Right atrium auricular region (tissue), 2 donors: ENCODE measurements at regions not wholly inside any gene's neighbourhood (a gene's known extent, or its start where the extent isn't known, plus 50 kb on each side); places are given as distances from the start of the nearest gene placed in this dataset.

ENCODE experiments used
- DNase-seq: peaks from one replicate; pipeline ENCODE4 v3.0.0-alpha.2; 2019; ENCODE audit warnings: low spot score
- H3K27ac ChIP-seq, 2 donors: fragments of 200-600 bp; sonication (generic); 1 replicate in 1 of 2; 2 replicates in 1 of 2; pipeline ENCODE4 v1.5.1; 2016 to 2019
- H3K27me3 ChIP-seq, 2 donors: fragments of 200-600 bp; sonication (generic); one replicate each; pipeline versions ENCODE4 v1.5.1 to v1.6.0; 2017 to 2019
- H3K36me3 ChIP-seq: fragments of 200-600 bp; sonication (generic); one replicate; pipeline ENCODE4 v1.5.1; 2016
- H3K4me1 ChIP-seq, 2 donors: fragments of 200-600 bp; sonication (generic); one replicate each; pipeline versions ENCODE4 v1.5.1 to v1.6.0; 2017 to 2019
- H3K4me3 ChIP-seq, 2 donors: fragments of 200-600 bp; sonication (generic); 1 replicate in 1 of 2; 2 replicates in 1 of 2; pipeline ENCODE4 v1.5.1; 2017 to 2019; ENCODE audit warnings: mild to moderate bottlenecking in 1 of 2, moderate library complexity in 1 of 2
- H3K9me3 ChIP-seq, 2 donors: fragments of 200-600 bp; sonication (generic); one replicate each; pipeline ENCODE4 v1.5.1; 2019
- TF ChIP-seq, protein P1 (sequence below), 2 donors: fragments of 200-600 bp; sonication (generic); IDR thresholded peaks; one replicate each; pipeline ENCODE4 v1.5.1; 2019; ENCODE audit warnings: antibody characterized with exemption in 2 of 2

DNA sequence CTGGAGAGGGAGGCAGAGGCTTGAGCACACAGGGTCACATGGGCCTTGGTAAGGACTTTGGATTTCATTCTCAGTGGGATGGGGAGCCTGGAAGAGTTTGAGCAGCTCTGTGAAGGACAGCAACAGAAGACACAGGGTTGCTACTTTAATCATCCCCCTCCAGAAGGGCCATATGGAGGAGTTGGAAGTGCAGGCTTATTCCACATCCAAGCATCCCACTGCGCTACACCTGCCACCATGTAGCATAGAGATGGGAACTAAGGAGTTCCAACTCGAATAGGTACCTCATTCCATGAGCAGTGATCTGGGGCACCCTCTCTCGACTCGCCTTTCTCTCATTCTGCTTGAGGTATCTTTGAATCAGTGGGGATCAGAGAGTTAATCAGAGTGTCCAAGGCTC lies 54.0 kb upstream of the CTTNBP2NL start:
- Histone ChIP-seq H3K4me1 (no peaks in the 10 kb centered on the region), H3K9me3 (no peaks in the 10 kb centered on the region), H3K4me3 (no peak overlapping the region), H3K36me3 (no peaks in the 10 kb centered on the region), H3K27me3 (no peaks in the 10 kb centered on the region), H3K27ac (no peak overlapping the region)
- TF ChIP-seq, protein P1, sequence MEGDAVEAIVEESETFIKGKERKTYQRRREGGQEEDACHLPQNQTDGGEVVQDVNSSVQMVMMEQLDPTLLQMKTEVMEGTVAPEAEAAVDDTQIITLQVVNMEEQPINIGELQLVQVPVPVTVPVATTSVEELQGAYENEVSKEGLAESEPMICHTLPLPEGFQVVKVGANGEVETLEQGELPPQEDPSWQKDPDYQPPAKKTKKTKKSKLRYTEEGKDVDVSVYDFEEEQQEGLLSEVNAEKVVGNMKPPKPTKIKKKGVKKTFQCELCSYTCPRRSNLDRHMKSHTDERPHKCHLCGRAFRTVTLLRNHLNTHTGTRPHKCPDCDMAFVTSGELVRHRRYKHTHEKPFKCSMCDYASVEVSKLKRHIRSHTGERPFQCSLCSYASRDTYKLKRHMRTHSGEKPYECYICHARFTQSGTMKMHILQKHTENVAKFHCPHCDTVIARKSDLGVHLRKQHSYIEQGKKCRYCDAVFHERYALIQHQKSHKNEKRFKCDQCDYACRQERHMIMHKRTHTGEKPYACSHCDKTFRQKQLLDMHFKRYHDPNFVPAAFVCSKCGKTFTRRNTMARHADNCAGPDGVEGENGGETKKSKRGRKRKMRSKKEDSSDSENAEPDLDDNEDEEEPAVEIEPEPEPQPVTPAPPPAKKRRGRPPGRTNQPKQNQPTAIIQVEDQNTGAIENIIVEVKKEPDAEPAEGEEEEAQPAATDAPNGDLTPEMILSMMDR (IDR thresholded peaks at IDR 0.05), result no peak
- no peak for DNase-seq

DNA sequence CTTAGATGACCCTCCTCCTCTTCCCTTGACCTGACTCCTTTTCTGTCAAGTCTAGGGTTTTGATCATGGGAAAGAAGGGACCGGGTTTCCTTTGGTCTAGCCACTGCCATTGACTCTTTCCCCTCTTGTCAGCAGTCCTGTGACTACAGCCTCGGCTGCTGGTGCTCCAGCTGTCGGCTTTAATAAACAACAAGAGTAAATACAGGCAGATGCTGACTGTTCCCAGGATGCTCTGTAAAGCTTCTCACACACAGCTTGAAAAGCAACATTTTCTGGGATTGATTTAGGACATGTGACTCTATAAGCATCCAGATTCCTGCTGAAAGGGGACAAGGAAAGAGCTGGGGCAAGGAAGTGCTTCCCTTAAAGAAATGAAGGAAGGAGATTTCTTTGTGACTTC lies 53.5 kb upstream of the CTTNBP2NL start:
- no peak overlapping the region for H3K4me3 ChIP-seq
- H3K27ac ChIP-seq, result no peak overlapping the region
- H3K27me3 ChIP-seq, result no peaks in the 10 kb centered on the region
- no peaks in the 10 kb centered on the region for H3K36me3 ChIP-seq
- TF ChIP-seq, protein P1 (IDR thresholded peaks at IDR 0.05), result no peak
- no peaks in the 10 kb centered on the region for H3K9me3 ChIP-seq
- DNase-seq, result no peak
- H3K4me1 ChIP-seq, result no peaks in the 10 kb centered on the region

DNA sequence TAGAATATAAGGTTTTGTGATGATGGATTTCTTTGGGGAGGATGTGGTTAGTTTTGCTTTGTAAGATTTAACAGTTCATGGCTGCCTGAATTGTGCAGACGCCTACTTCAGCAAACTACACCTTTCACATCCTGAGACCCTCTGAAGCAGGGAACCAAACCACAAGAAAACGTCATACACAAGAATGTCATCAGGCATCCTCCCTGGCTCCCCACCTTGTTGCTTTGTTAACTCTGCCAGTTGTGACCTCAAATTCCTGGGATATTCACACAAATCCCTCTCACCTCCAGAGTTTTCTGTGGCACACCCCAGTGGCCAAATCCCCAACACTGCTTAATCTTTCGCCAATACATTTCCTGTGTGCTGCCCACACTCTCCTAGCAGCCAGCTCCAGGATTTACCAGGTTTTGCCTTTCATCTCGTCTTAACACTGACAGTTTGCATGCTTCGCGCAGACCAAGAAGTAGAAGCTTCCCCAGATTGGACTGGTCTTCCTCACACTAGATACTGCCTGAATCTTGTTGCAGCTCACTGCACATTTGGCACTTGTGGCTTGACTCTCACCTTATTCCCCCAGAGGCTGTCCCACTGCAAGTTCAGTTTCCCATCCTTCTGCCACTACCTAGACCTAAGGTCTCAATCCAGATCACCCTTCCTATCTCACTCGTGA lies 51.1 kb upstream of the CTTNBP2NL start:
- Histone ChIP-seq H3K4me1 (no peaks in the 10 kb centered on the region), H3K4me3 (no peak overlapping the region), H3K27ac (no peak overlapping the region), H3K9me3 (peaks cover 0 to 7% of the 10 kb centered on the region in 2 donors), H3K36me3 (no peaks in the 10 kb centered on the region), H3K27me3 (no peaks in the 10 kb centered on the region)
- no peak for DNase-seq
- TF ChIP-seq, protein P1 (IDR thresholded peaks at IDR 0.05), result no peak
